ENCODE measurements at regions not wholly inside any gene's neighbourhood (a gene's known extent, or its start where the extent isn't known, plus 50 kb on each side); places are given as distances from the start of the nearest gene placed in this dataset.
A peak's percentile ranks its signal among the peaks of the same experiment; 100 is the strongest.

DNA sequence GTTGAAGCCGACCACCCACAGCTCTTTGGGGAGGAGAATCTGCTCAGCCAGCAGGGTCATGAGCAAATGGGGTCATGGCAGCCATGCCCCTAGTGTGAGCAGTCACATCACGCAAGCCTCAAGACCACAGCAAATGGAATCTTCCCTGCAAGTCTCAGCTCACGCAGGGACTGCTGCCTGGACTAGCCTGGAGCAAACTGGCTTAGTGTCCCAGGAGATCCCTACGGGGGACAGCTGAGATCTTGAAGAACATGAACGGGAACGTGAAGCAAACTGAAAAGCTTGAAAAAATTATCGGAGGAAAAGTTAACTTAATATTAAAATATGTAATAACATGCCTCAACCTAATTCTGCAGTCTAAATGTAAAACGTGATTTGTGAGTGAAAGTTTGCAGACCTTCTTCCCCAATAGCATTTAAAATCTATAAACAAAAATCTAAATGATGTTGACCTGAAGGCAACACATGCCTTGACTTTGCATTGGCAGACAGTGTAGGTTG, 118.4 kb downstream of the FAM124B start:
- no peak overlapping the region for H3K4me3 ChIP-seq (ENCODE audit: low read length)
- DNase-seq (ENCODE audit: low read depth), result no peak
- TF ChIP-seq, protein P1, sequence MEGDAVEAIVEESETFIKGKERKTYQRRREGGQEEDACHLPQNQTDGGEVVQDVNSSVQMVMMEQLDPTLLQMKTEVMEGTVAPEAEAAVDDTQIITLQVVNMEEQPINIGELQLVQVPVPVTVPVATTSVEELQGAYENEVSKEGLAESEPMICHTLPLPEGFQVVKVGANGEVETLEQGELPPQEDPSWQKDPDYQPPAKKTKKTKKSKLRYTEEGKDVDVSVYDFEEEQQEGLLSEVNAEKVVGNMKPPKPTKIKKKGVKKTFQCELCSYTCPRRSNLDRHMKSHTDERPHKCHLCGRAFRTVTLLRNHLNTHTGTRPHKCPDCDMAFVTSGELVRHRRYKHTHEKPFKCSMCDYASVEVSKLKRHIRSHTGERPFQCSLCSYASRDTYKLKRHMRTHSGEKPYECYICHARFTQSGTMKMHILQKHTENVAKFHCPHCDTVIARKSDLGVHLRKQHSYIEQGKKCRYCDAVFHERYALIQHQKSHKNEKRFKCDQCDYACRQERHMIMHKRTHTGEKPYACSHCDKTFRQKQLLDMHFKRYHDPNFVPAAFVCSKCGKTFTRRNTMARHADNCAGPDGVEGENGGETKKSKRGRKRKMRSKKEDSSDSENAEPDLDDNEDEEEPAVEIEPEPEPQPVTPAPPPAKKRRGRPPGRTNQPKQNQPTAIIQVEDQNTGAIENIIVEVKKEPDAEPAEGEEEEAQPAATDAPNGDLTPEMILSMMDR (conservative IDR thresholded peaks at IDR 0.05; ENCODE audit: low read length), result no peak

DNA sequence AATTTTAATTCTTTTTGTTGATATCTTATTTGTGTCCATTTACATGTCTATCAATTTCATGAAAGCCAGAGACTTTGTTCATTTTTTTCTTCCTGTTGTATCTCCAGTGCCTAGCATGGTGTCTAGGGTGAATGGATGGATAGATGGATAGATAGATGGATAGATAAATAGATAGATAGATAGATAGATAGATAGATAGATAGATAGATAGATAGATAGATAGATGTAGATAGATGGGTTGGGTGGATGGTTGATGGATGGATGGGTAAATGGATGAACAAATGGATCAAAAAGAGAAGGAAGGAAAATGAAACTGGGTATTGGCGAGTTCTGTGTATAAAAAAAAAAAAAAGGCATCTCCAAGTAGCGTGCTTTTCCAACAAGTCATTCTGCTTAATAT, 120.5 kb downstream of the FAM124B start:
- TF ChIP-seq, protein P1 (conservative IDR thresholded peaks at IDR 0.05; ENCODE audit: low read length), result no peak
- no peak overlapping the region for H3K4me3 ChIP-seq (ENCODE audit: low read length)
- no peak for DNase-seq (ENCODE audit: low read depth)

DNA sequence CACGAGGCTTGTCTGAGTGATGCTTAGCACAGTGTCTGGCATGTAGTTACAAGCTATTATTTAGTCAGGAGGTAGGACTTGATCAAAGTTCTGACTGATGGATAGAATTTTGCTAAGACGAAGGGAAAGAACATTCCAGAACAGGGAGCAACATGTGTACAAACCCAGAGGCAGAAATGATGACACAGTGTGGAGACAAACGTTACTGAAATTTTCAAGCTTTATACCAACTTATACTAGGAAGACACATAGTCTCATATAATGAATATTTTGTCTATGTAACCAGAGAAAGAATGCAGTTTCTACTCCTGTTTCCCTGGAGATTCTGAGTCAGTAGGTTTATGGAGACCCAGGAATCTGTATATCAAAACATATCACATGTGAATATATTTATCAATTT, 123.4 kb downstream of the FAM124B start:
- no peak overlapping the region for H3K4me3 ChIP-seq (ENCODE audit: low read length)
- peak; percentile 79 for DNase-seq (ENCODE audit: low read depth)
- TF ChIP-seq, protein P1 (conservative IDR thresholded peaks at IDR 0.05; ENCODE audit: low read length), result peak; percentile 50

DNA sequence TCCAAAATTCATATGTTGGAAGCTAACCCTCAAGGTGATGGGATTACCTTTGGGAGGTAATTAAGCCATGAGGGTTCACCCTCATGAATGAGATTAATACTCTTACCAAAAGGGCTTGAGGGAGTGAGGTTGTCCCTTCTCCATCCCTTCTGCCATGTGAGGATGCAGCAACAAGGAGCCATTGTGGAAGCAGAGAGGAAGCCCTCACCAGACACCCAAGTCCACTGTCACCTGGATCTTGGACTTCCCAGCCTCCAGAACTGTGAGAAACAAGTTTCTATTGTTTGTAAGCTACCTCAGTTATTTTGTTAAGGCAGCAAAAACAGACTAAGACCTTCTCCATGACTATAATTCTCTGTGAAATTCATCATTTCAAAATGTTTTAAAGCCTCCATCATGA, 125.7 kb downstream of the FAM124B start:
- no peak overlapping the region for H3K4me3 ChIP-seq (ENCODE audit: low read length)
- DNase-seq (ENCODE audit: low read depth), result no peak
- TF ChIP-seq, protein P1 (conservative IDR thresholded peaks at IDR 0.05; ENCODE audit: low read length), result no peak

DNA sequence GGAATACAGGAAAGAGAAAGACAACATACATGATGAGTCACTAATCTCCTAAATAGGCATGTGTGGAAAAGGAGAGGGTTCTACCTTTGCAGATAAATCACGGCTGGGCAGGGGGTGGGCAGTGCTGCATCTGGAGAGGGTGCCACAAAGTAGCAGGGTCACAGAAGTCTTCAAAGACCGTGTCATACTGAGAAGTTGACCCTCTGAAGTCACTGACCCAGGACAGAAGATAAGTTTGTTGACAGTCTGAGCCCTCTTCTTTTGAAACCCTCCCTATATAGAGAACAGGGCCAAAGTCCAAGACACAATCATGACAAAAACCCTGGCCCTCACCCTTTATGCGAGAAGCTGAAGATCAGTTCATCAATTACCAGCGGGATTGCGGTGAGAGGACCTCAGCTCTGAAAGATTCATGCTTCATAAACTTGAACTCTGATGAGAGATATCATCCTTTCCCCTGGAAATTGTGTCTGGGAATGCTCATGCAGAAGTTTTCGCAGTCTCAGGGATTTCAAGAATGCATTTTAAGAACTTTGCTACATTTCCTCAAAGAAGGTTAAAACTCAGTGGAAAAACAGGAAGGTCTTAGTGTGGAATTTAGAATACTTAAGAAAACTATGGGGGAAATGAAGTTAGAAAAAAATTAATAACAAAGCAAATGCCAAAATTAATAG, 129.5 kb downstream of the FAM124B start:
- TF ChIP-seq, protein P1 (conservative IDR thresholded peaks at IDR 0.05; ENCODE audit: low read length), result no peak
- no peak overlapping the region for H3K4me3 ChIP-seq (ENCODE audit: low read length)
- DNase-seq (ENCODE audit: low read depth), result no peak

DNA sequence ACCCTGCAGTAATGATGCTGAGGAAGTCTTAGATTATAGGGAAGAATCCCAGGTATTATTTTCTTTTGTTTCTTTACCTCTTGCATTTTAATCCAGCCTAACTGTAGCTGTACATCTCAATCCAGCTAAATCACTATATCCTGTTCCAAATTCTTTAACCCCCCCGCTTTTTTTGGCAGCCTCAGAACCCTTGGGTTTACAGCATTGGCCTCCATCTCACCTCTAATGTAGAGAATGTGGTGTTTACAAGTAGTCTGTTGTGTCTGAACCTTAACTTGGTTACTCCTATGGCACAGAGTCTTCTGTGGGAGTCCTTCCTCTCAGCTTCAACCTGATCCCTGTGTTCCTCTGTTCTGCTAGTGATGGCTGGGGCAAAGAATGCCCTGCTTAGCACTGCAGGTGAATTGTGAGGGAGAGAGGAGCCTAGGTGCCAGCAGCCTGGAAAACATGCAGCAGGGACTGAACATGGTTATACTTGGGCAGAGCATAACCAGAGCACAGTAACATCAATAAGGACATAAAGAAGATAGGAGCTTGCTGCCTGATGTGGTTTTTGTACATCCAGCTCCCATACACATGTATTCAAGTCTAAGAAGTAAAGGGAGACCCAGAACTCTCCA, 130.2 kb downstream of the FAM124B start:
- TF ChIP-seq, protein P1 (conservative IDR thresholded peaks at IDR 0.05; ENCODE audit: low read length), result no peak
- no peak for DNase-seq (ENCODE audit: low read depth)
- no peak overlapping the region for H3K4me3 ChIP-seq (ENCODE audit: low read length)

DNA sequence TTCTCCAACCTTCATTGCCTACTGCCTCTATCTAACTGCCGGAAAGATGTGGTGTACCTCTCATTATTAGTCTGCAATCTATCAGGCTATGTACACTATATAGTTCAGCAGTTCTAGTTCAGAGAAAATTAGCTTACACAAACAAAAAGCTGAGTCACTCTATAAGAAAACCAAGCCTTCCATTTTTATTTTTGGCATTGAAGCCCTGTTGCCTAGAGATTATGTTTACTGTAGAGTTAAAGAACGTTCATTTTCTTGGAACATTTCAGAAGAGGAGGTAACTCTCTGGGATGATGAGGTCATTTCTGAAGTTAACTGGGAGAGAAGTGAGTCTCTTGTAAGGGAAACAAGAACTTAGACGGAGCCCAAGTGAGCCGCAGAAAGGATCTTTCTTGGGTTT, 133.5 kb downstream of the FAM124B start:
- DNase-seq (ENCODE audit: low read depth), result peak; percentile 66
- TF ChIP-seq, protein P1 (conservative IDR thresholded peaks at IDR 0.05; ENCODE audit: low read length), result no peak
- H3K4me3 ChIP-seq (ENCODE audit: low read length), result no peak overlapping the region

Data from AG10803 (cell line).